ENCODE measurements at regions not wholly inside any gene's neighbourhood (a gene's known extent, or its start where the extent isn't known, plus 50 kb on each side); places are given as distances from the start of the nearest gene placed in this dataset.

DNA sequence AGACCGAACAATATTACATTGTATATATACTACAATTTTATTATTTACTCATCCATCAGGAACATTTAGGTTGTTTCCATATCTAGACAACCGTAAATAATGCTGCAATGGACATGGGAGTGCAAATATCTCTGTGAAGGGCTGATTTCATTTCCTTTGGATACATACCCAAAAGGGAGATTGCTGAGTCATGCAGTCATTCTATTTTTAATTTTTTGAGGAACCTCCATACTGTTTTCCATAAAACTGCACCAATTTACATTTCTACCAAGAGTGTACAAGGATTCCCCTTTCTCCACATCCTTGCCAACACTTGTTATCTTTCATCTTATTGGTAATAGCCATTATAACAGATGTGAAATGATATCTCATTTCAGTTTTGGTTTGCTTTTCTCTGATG, 84.7 kb downstream of the SLC41A2 start:
- TF ChIP-seq EP300 (IDR thresholded peaks at IDR 0.05) = no peak
- TF ChIP-seq, protein P1, sequence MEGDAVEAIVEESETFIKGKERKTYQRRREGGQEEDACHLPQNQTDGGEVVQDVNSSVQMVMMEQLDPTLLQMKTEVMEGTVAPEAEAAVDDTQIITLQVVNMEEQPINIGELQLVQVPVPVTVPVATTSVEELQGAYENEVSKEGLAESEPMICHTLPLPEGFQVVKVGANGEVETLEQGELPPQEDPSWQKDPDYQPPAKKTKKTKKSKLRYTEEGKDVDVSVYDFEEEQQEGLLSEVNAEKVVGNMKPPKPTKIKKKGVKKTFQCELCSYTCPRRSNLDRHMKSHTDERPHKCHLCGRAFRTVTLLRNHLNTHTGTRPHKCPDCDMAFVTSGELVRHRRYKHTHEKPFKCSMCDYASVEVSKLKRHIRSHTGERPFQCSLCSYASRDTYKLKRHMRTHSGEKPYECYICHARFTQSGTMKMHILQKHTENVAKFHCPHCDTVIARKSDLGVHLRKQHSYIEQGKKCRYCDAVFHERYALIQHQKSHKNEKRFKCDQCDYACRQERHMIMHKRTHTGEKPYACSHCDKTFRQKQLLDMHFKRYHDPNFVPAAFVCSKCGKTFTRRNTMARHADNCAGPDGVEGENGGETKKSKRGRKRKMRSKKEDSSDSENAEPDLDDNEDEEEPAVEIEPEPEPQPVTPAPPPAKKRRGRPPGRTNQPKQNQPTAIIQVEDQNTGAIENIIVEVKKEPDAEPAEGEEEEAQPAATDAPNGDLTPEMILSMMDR (IDR thresholded peaks at IDR 0.05) = no peak
- no peak for TF ChIP-seq POLR2A (IDR thresholded peaks at IDR 0.05)

All from ovary (tissue), 3 donors.